A673 (cell line): ENCODE measurements at regions not wholly inside any gene's neighbourhood (a gene's known extent, or its start where the extent isn't known, plus 50 kb on each side); places are given as distances from the start of the nearest gene placed in this dataset.

ENCODE experiments used
- CTCF ChIP-seq: fragments of 300-800, 200-600 bp; sonication (generic); conservative IDR thresholded peaks from 2 replicates; pipeline ENCODE4 v1.5.1; 2017; ENCODE audit warnings: low read depth, mild to moderate bottlenecking, antibody characterized with exemption, low read length, moderate library complexity, mixed read lengths
- EZH2 ChIP-seq: fragments of 200-600 bp; sonication (generic); IDR thresholded peaks from 2 replicates; pipeline ENCODE4 v1.6.1; 2017; ENCODE audit warnings: borderline replicate concordance, low read depth, mild to moderate bottlenecking, mixed read lengths, antibody characterized with exemption, low read length; ENCODE audit not compliant: poor library complexity, severe bottlenecking

- no peak for TF ChIP-seq EZH2
- no peak for TF ChIP-seq CTCF
Observed at GRCh38 chr2:220736778-220737177, 835.3 kb downstream of the EPHA4 start.
